ENCODE measurements at regions not wholly inside any gene's neighbourhood (a gene's known extent, or its start where the extent isn't known, plus 50 kb on each side); places are given as distances from the start of the nearest gene placed in this dataset.
"Not testable (repeated sequence)": the region's sequence is repeated elsewhere in the genome, so short reads cannot be mapped to it uniquely, and the experiment has no call there.

DNA sequence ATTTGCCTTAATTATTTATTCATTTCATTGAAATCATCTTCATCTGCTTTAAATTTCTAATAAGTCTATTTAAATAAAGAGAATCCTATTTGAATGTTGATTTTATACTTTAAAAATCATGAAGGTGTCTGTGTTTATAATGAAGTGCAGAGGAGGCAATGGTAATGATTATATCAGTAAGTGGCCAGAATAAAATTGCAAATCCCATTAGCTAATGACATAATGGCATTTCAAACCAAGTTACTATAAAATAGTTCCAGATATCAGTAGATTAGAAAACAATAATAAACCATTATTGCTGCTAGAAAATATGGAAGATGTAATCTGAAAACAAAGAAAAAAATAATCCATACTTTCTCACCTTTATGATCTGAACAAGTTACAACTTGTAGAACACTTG lies 647.8 kb upstream of the KLHL1 start:
- Histone ChIP-seq H3K4me1 (ENCODE audit: insufficient read depth) (no peaks in the 10 kb centered on the region), H3K4me3 (ENCODE audit: low read depth, low read length) (no peak overlapping the region), H3K36me3 (ENCODE audit: insufficient read depth) (no peaks in the 10 kb centered on the region), H3K27ac (ENCODE audit: low read depth) (no peak overlapping the region)
- DNase-seq (ENCODE audit: extremely low spot score): no peak

DNA sequence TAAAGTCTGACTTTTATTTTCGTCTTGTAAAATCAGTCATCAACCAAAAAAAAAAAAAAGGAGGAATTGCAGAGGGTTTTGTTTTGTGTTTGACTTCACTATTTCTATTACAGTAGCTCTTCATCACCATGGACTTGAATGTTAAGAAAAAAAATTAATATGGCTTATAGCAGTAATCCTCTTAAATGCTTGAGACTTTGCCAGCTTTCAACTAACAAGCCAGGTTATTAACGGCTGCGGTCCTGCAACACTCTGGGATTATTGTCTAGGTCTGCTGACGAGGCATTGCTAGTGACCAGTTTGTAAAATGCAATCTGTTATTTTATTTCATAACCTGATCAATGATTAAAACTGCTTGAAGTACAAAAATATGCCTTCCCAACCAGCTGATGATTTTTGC lies 647.2 kb upstream of the KLHL1 start:
- no peaks in the 10 kb centered on the region for H3K4me1 ChIP-seq (ENCODE audit: insufficient read depth)
- DNase-seq (ENCODE audit: extremely low spot score): no peak
- WGBS: 52% methylated on average over 4 of the region's 4 CpGs
- no peaks in the 10 kb centered on the region for H3K36me3 ChIP-seq (ENCODE audit: insufficient read depth)
- H3K27ac ChIP-seq (ENCODE audit: low read depth): no peak overlapping the region
- no peak overlapping the region for H3K4me3 ChIP-seq (ENCODE audit: low read depth, low read length)

DNA sequence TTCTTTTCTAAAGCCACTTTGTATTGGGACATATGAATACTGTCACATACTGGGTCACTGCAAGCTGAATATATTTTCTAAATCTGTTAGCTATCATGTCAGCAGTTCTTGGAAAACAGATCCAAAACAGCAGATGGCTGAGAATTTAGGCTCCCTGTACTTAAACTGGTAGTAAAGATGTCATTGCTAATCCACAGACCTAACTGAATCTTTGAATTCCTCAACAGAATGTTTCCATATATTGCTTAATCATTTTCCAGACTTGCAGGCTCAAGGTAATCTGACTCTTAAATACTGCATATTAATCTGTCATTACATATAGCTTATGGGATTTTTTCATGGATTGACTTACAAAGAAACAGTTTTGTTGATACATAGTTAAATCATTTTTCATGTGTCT lies 639.0 kb upstream of the KLHL1 start:
- no peak for DNase-seq (ENCODE audit: extremely low spot score)

DNA sequence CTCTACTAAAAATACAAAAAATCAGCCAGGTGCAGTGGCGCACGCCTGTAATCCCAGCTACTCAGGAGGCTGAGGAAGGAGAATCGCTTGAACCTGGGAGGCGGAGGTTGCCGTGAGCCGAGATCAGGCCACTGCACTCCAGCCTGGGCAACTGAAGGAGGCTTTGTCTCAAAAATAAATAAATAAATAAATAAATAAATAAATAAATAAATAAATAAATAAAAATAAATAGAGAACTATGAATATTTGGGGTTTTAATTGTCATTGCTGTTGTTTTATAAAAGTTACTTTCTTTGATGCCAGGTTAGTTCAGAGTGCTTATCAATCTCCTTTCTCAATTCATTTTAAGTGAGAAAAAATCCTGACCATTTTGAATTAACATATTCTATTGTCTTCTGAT lies 638.2 kb upstream of the KLHL1 start:
- H3K27ac ChIP-seq (ENCODE audit: low read depth); H3K4me3 ChIP-seq (ENCODE audit: low read depth, low read length); H3K36me3 ChIP-seq (ENCODE audit: insufficient read depth); H3K4me1 ChIP-seq (ENCODE audit: insufficient read depth); DNase-seq (ENCODE audit: extremely low spot score): not testable (repeated sequence)
- 96% methylated on average over 6 of the region's 6 CpGs for WGBS

More for the DNA sequence above, 639.0 kb upstream of the KLHL1 start:
- no peak overlapping the region for H3K4me3 ChIP-seq (ENCODE audit: low read depth, low read length)
- H3K27ac ChIP-seq (ENCODE audit: low read depth): no peak overlapping the region
- H3K4me1 ChIP-seq (ENCODE audit: insufficient read depth): no peaks in the 10 kb centered on the region
- H3K36me3 ChIP-seq (ENCODE audit: insufficient read depth): no peaks in the 10 kb centered on the region

DNA sequence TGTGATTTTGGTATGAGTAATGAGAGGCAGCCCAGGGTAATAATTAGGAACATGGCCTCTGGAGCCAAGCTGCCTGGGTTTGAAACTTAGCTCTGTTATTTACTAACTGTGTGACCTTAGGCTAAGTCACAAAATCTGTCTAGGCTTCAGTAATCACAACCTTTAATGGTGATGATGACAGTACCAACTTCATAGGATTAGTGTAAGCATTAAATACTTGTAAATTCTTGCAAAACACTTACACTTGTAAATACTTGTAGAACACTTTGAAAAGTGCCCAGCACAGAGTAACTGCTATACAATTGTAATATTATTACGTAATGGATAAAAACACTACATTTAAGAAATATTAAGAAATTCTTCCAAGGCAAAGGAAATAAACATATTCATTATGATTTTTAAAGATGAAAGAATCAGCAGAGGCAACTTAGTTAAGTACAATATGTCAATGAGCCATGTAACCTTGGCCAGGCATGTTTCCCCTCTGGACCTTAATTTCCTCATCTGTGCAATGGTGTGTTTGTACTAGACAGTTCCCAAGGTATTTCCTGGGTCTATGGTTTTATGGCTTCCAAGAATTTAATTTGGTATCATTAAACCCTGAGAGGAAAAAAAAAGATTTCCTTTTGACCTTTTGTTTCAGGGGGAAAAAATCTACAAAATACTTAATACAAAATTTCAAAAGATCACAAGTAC lies 628.5 kb upstream of the KLHL1 start:
- DNase-seq (ENCODE audit: extremely low spot score): no peak
- Histone ChIP-seq H3K36me3 (ENCODE audit: insufficient read depth) (no peaks in the 10 kb centered on the region), H3K4me3 (ENCODE audit: low read depth, low read length) (no peak overlapping the region), H3K4me1 (ENCODE audit: insufficient read depth) (no peaks in the 10 kb centered on the region), H3K27ac (ENCODE audit: low read depth) (no peak overlapping the region)
- WGBS: 93% methylated on average over 1 of the region's 1 CpG

DNA sequence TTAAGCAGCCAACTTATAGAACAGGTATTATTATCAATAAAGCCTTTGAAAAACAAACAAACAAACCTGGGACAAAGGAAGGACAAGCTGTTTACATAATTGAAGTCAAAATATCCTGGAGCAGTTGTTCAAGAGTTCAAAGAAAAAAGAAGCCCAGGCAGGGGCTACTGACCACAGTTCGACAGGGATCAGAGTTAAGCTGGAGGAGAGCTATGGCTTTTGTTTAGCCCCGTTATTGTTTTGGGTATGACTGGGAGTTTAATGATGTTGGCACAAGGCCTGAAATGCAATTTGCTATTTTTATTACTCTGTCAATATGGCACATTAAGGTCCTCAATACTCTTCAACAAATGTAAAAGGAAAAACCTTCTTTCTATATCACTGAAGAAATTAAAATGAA lies 624.4 kb upstream of the KLHL1 start:
- H3K27ac ChIP-seq (ENCODE audit: low read depth): no peak overlapping the region
- 47% methylated on average over 2 of the region's 2 CpGs for WGBS
- no peak overlapping the region for H3K4me3 ChIP-seq (ENCODE audit: low read depth, low read length)
- H3K36me3 ChIP-seq (ENCODE audit: insufficient read depth): no peaks in the 10 kb centered on the region
- DNase-seq (ENCODE audit: extremely low spot score): no peak
- no peaks in the 10 kb centered on the region for H3K4me1 ChIP-seq (ENCODE audit: insufficient read depth)

DNA sequence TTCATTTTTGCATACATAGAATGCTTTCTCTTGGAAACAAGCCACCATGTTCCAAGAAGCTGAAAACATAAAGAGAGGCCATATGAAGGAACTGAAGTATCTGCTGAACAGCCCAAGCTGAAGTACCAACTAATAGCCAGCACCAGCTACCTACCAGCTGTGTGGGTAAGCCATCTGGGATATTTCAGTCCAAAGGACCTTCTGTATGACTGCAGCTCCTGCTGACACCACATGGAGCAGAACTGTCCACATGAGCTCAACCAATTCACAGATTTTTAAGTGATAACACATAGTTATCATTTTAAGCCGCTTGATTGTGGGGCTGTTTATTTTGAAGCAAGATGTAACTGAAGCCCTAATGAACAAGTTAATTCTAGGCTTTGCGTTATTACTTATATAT lies 621.1 kb upstream of the KLHL1 start:
- H3K4me3 ChIP-seq (ENCODE audit: low read depth, low read length): no peak overlapping the region
- H3K36me3 ChIP-seq (ENCODE audit: insufficient read depth): no peaks in the 10 kb centered on the region
- 42% methylated on average over 2 of the region's 2 CpGs for WGBS
- H3K4me1 ChIP-seq (ENCODE audit: insufficient read depth): no peaks in the 10 kb centered on the region
- no peak for DNase-seq (ENCODE audit: extremely low spot score)
- no peak overlapping the region for H3K27ac ChIP-seq (ENCODE audit: low read depth)

DNA sequence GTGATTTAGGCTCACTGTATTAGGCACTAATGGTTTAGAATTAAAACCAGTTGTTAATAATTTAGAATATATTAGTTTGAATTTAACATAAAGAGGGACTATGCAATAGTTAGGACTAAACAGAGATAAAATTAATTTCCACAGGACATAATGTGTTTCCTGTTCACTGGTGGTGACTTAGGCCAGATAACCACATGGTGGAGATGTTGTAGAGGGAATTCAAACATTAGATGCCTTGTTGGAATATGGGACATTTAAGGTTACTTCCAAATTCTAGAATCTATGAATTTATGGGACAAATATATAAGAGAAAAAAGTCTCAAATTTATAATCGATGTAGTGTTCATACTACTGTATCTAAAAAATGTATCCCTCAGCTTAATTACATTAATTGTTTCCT lies 615.5 kb upstream of the KLHL1 start:
- Histone ChIP-seq H3K27ac (ENCODE audit: low read depth) (no peak overlapping the region), H3K36me3 (ENCODE audit: insufficient read depth) (no peaks in the 10 kb centered on the region), H3K4me3 (ENCODE audit: low read depth, low read length) (no peak overlapping the region), H3K4me1 (ENCODE audit: insufficient read depth) (no peaks in the 10 kb centered on the region)
- no peak for DNase-seq (ENCODE audit: extremely low spot score)
- WGBS: 55% methylated on average over 1 of the region's 1 CpG

DNA sequence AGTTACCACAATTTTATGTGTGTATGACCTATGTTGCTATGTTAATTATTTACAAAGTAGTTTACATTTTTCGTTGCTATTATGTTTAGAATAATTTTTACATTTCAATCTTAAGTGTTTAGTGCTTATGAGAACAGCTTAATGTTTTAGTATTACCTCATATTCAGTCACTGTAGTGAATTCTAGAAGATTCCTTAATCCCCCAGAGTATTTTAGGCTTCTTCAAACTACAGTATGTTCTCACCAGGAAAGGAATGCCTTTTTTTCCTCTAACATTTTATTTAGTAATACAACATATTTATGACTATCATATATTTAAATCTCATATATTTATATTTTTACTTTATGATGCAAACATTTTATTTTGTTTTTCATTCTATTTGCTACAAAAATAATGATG lies 612.1 kb upstream of the KLHL1 start:
- DNase-seq (ENCODE audit: extremely low spot score): no peak
- whole genome bisulfite sequencing: 38% methylated on average over 1 of the region's 1 CpG
- H3K4me3 ChIP-seq (ENCODE audit: low read depth, low read length): no peak overlapping the region
- no peak overlapping the region for H3K27ac ChIP-seq (ENCODE audit: low read depth)
- H3K36me3 ChIP-seq (ENCODE audit: insufficient read depth): no peaks in the 10 kb centered on the region
- H3K4me1 ChIP-seq (ENCODE audit: insufficient read depth): no peaks in the 10 kb centered on the region

DNA sequence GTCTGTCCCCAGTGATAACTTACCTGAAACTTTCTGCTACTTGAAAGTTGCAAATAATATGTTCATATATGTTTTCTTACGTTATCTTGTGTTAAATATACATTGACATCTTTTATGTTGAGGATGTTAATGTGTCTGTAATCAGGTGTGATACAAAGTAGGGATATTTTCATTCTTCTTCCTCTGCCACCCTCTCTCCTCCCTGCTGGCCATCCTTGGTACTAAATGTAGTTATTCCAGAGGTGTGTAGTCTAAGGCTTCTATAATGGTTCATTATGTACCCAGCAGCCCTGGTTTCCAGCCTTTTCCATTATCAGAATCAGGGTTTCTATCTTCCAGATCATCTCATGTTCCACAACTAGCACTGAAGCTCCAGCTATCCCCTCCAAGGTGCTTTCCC lies 606.7 kb upstream of the KLHL1 start:
- Histone ChIP-seq H3K36me3 (ENCODE audit: insufficient read depth) (no peaks in the 10 kb centered on the region), H3K27ac (ENCODE audit: low read depth) (no peak overlapping the region), H3K4me3 (ENCODE audit: low read depth, low read length) (no peak overlapping the region), H3K4me1 (ENCODE audit: insufficient read depth) (no peaks in the 10 kb centered on the region)
- no peak for DNase-seq (ENCODE audit: extremely low spot score)
- 80% methylated on average over 1 of the region's 1 CpG for WGBS

DNA sequence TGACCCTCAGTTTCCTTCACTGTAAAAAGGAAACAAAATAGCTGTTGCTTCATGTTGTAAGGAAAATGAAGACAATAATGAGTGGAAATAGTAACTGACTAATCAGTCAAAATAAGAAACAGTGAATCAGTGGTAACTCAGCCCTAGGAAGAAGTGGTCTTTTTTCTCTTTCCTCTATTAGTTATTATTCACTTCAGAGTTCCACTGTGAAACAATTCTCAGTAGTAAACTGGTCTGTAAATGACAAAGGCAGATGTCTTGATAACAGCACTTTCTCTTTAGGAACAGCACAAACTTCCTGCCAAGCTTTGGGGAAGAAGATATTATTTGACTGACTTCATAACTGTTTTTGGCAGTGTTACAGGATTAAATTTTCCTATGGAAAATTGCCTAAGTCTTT lies 600.5 kb upstream of the KLHL1 start:
- no peak overlapping the region for H3K27ac ChIP-seq (ENCODE audit: low read depth)
- H3K4me3 ChIP-seq (ENCODE audit: low read depth, low read length): no peak overlapping the region
- H3K36me3 ChIP-seq (ENCODE audit: insufficient read depth): no peaks in the 10 kb centered on the region
- H3K4me1 ChIP-seq (ENCODE audit: insufficient read depth): no peaks in the 10 kb centered on the region
- no peak for DNase-seq (ENCODE audit: extremely low spot score)

DNA sequence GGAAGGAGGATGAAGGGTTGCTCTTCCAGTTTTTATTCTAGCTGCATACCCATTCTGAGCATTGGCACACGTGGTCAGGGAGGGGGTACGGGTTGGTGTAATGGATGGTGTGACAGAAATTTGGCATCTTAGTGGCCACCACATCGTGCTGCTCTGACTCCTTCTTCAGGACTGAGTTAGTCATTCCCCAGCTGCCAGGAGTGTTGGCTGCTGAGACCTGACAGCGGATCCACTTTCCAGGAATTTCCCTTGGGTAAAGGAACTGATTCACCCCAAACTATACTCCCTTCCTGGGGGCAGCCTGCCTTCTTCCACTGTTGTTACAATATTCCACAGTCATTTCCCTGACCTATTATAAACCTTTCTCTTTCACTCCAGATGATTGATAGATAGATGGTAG lies 595.5 kb upstream of the KLHL1 start:
- no peak overlapping the region for H3K27ac ChIP-seq (ENCODE audit: low read depth)
- H3K4me3 ChIP-seq (ENCODE audit: low read depth, low read length): no peak overlapping the region
- 71% methylated on average over 4 of the region's 4 CpGs for WGBS
- H3K36me3 ChIP-seq (ENCODE audit: insufficient read depth): no peaks in the 10 kb centered on the region
- DNase-seq (ENCODE audit: extremely low spot score): no peak
- no peaks in the 10 kb centered on the region for H3K4me1 ChIP-seq (ENCODE audit: insufficient read depth)

DNA sequence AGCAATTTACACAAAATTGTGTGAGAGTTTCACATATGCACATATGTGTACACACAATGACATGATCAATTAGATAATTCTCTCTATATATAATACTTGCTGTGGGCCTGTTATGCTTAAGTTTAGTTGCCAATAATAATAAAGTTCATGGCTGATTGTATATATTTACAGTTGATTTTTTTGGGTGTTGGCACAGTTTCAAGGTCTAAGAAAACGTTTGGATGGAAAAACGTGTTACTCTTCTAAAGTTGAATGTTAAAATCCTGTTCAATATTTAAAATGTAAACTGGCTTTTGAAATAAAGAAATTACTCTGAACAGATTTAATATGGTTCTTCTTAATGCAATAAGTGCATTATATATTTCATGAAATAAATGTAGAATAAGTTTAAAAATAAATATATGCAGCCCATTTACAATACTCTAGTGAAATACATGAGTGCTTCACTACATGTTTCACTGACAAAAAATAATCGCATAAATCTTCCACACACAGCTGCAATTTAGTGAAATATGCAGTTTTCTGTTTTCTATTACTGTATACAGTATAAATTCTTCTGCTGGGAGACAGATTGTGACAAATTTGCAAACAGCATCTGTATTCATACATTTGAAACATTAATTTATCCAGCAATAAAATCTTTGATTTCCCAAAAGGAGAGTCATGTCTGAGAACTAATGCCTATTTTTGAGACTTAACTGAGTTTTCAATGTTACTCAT lies 586.9 kb upstream of the KLHL1 start:
- 42% methylated on average over 3 of the region's 3 CpGs for WGBS

DNA sequence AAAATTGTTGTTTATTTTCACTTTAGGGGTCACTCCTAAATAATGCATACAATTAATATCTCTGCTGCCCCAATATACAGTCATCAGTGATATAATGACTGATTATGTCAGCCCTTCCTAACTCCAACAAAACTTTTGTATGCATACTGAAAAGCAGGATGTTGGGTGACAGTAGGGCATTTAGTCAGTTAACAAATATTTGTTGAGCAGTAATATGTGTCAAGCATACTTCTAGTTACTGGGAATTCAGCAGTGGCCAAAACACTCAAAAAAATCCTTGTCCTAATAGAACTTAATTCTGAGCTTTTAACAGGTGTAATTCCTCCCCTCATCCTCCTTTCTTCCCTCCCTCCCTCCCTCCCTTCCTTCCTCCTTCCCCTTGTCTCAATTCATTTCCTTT lies 560.7 kb upstream of the KLHL1 start:
- DNase-seq (ENCODE audit: extremely low spot score): no peak
- Histone ChIP-seq H3K4me3 (ENCODE audit: low read depth, low read length) (no peak overlapping the region), H3K36me3 (ENCODE audit: insufficient read depth) (no peaks in the 10 kb centered on the region), H3K4me1 (ENCODE audit: insufficient read depth) (no peaks in the 10 kb centered on the region), H3K27ac (ENCODE audit: low read depth) (no peak overlapping the region)

More for the DNA sequence above, 586.9 kb upstream of the KLHL1 start:
- Histone ChIP-seq H3K36me3 (ENCODE audit: insufficient read depth) (no peaks in the 10 kb centered on the region), H3K27ac (ENCODE audit: low read depth) (no peak overlapping the region), H3K4me3 (ENCODE audit: low read depth, low read length) (no peak overlapping the region), H3K4me1 (ENCODE audit: insufficient read depth) (no peaks in the 10 kb centered on the region)
- no peak for DNase-seq (ENCODE audit: extremely low spot score)

DNA sequence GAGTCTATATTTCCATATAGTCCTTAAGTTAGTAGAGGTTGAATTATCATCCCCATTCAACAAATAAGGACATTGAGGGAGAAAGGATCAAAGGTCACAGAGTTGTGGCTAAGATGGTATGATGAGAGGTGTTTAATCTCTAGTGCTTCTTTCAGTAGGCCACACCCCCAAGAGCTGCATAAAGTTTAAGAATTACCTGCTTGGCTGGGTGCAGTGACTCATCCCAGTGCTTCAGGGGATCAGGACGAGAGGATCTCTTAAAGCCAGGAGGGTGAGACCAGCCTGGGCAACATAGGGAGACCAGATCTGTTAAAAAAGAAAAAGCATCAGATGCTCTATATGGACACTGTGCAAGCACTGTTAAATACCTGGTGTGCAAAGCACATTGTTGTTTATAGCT lies 560.0 kb upstream of the KLHL1 start:
- Histone ChIP-seq H3K36me3 (ENCODE audit: insufficient read depth) (no peaks in the 10 kb centered on the region), H3K4me1 (ENCODE audit: insufficient read depth) (no peaks in the 10 kb centered on the region), H3K27ac (ENCODE audit: low read depth) (no peak overlapping the region), H3K4me3 (ENCODE audit: low read depth, low read length) (no peak overlapping the region)
- no peak for DNase-seq (ENCODE audit: extremely low spot score)
- WGBS: 70% methylated on average over 1 of the region's 1 CpG
